ENCODE measurements at regions not wholly inside any gene's neighbourhood (a gene's known extent, or its start where the extent isn't known, plus 50 kb on each side); places are given as distances from the start of the nearest gene placed in this dataset.

- no peaks in the 10 kb centered on the region for H3K36me3 ChIP-seq (ENCODE audit: control insufficient read depth in 2 of 2, extremely low read depth in 1 of 2, insufficient read depth in 2 of 2, low read length in 2 of 2)
- no peaks in the 10 kb centered on the region for H3K9me3 ChIP-seq (replicated peaks; ENCODE audit: control insufficient read depth, insufficient read depth, low read length)
- DNase-seq (ENCODE audit: low read depth, low spot score): no peak
- intact Hi-C loops (cut with micrococcal nuclease) (no loop called here), dilution Hi-C loops (cut with MboI; ENCODE audit: extremely low pct_ligation_motif_present, low sequenced_read_pairs) (no loop called here)
- H3K27ac ChIP-seq (ENCODE audit: insufficient read depth, low read depth, low read length): no peak overlapping the region
- CTCF ChIA-PET: no interaction called here
- no peak overlapping the region for H3K4me2 ChIP-seq (ENCODE audit: insufficient read depth, low read length)
- no peaks in the 10 kb centered on the region for H3K9me1 ChIP-seq (replicated peaks; ENCODE audit: control insufficient read depth, extremely low read depth, insufficient read depth, low read length)
- TF ChIP-seq MAX (IDR thresholded peaks at IDR 0.05; ENCODE audit: insufficient read depth, insufficient read length) (no peak), JUN (IDR thresholded peaks at IDR 0.05; ENCODE audit: borderline replicate concordance, insufficient read depth, insufficient read length, low read depth) (no peak), FOS (IDR thresholded peaks at IDR 0.05; ENCODE audit: borderline replicate concordance, insufficient read depth, low read length) (no peak), POLR2A (IDR thresholded peaks at IDR 0.05; ENCODE audit: low read depth, low read length) (no peak), EZH2 (IDR thresholded peaks at IDR 0.05; ENCODE audit: borderline replicate concordance, low read depth, low read length, severe bottlenecking) (no peak)
- H2AFZ ChIP-seq (ENCODE audit: low read depth, low read length): no peak overlapping the region
- H4K20me1 ChIP-seq (replicated peaks; ENCODE audit: control insufficient read depth, extremely low read depth, insufficient read depth, low read length): no peaks in the 10 kb centered on the region
- no peak overlapping the region for H3K4me3 ChIP-seq (replicated peaks in 1 of 3; ENCODE audit: insufficient read depth in 1 of 3, low read depth in 1 of 3, low read length in 3 of 3)
- no peaks in the 10 kb centered on the region for H3K27me3 ChIP-seq (ENCODE audit: control insufficient read depth in 2 of 2, insufficient read depth in 2 of 2, low read length in 2 of 2)
- H3K79me2 ChIP-seq (ENCODE audit: control insufficient read depth, insufficient read depth, low read length): no peaks in the 10 kb centered on the region
- no peak overlapping the region for H3K9ac ChIP-seq (replicated peaks; ENCODE audit: extremely low read depth, insufficient read depth, low read length)
- FAIRE-seq: no peak
- BruUV-seq (replicated peaks): no TSS peak
- POLR2A ChIA-PET: no interaction called here
- H3K4me1 ChIP-seq (ENCODE audit: control insufficient read depth, extremely low read depth, insufficient read depth, low read length): no peaks in the 10 kb centered on the region
Observed at GRCh38 chrX:116339407-116339806, 97.0 kb upstream of the SLC6A14 start.

GRCh38 chrX:116342903-116343302 lies 93.5 kb upstream of the SLC6A14 start:
- intact Hi-C loops (cut with micrococcal nuclease): no loop called here
- Histone ChIP-seq H3K79me2 (ENCODE audit: control insufficient read depth, insufficient read depth, low read length) (no peaks in the 10 kb centered on the region), H3K4me1 (ENCODE audit: control insufficient read depth, extremely low read depth, insufficient read depth, low read length) (no peaks in the 10 kb centered on the region), H3K36me3 (ENCODE audit: control insufficient read depth in 2 of 2, extremely low read depth in 1 of 2, insufficient read depth in 2 of 2, low read length in 2 of 2) (no peaks in the 10 kb centered on the region), H3K27ac (ENCODE audit: insufficient read depth, low read depth, low read length) (no peak overlapping the region), H4K20me1 (replicated peaks; ENCODE audit: control insufficient read depth, extremely low read depth, insufficient read depth, low read length) (no peaks in the 10 kb centered on the region), H3K4me3 (replicated peaks in 1 of 3; ENCODE audit: insufficient read depth in 1 of 3, low read depth in 1 of 3, low read length in 3 of 3) (no peak overlapping the region), H3K9me3 (replicated peaks; ENCODE audit: control insufficient read depth, insufficient read depth, low read length) (no peaks in the 10 kb centered on the region), H2AFZ (ENCODE audit: low read depth, low read length) (no peak overlapping the region), H3K4me2 (ENCODE audit: insufficient read depth, low read length) (no peak overlapping the region), H3K9ac (replicated peaks; ENCODE audit: extremely low read depth, insufficient read depth, low read length) (no peak overlapping the region), H3K27me3 (ENCODE audit: control insufficient read depth in 2 of 2, insufficient read depth in 2 of 2, low read length in 2 of 2) (no peaks in the 10 kb centered on the region), H3K9me1 (replicated peaks; ENCODE audit: control insufficient read depth, extremely low read depth, insufficient read depth, low read length) (no peaks in the 10 kb centered on the region)
- BruUV-seq (replicated peaks): no TSS peak
- DNase-seq (ENCODE audit: low read depth, low spot score) (no peak), FAIRE-seq (no peak)
- dilution Hi-C loops (cut with MboI; ENCODE audit: extremely low pct_ligation_motif_present, low sequenced_read_pairs): no loop called here
- no peak for TF ChIP-seq EZH2 (IDR thresholded peaks at IDR 0.05; ENCODE audit: borderline replicate concordance, low read depth, low read length, severe bottlenecking)
- TF ChIP-seq GATA2 (IDR thresholded peaks at IDR 0.05; ENCODE audit: insufficient read depth, insufficient read length, low read depth, low read length): no peak
- no peak for TF ChIP-seq MAX (IDR thresholded peaks at IDR 0.05; ENCODE audit: insufficient read depth, insufficient read length)
- TF ChIP-seq CTCF (IDR thresholded peaks at IDR 0.05; ENCODE audit: extremely low read depth in 1 of 2, insufficient read depth in 1 of 2, low read depth in 1 of 2, low read length in 2 of 2): no peak
- TF ChIP-seq MYC (IDR thresholded peaks at IDR 0.05; ENCODE audit: low read depth, low read length): no peak
- no peak for TF ChIP-seq POLR2A (IDR thresholded peaks at IDR 0.05; ENCODE audit: low read depth, low read length)
- TF ChIP-seq POLR2AphosphoS5 (IDR thresholded peaks at IDR 0.05; ENCODE audit: insufficient read depth, low read depth, low read length): no peak
- TF ChIP-seq FOS (IDR thresholded peaks at IDR 0.05; ENCODE audit: borderline replicate concordance, insufficient read depth, low read length): no peak
- TF ChIP-seq JUN (IDR thresholded peaks at IDR 0.05; ENCODE audit: borderline replicate concordance, insufficient read depth, insufficient read length, low read depth): no peak
- ChIA-PET POLR2A (no interaction called here), CTCF (no interaction called here)

Measured in endothelial cell of umbilical vein (primary cell).